HL-60 (cell line): ENCODE measurements at regions not wholly inside any gene's neighbourhood (a gene's known extent, or its start where the extent isn't known, plus 50 kb on each side); places are given as distances from the start of the nearest gene placed in this dataset.

Experiments
- CTCF ChIP-seq: IDR thresholded peaks from one replicate; pipeline ENCODE4 v1.5.1; 2011; ENCODE audit warnings: low read length, control low read depth, inconsistent platforms; ENCODE audit not compliant: insufficient read depth
- GABPA ChIP-seq: IDR thresholded peaks from 2 replicates; pipeline ENCODE4 v1.6.1; 2012; ENCODE audit warnings: low read depth
- POLR2AphosphoS5 ChIP-seq: IDR thresholded peaks from 2 replicates; pipeline ENCODE4 v1.6.1; 2012; ENCODE audit warnings: low read depth
- TF ChIP-seq, protein P1 (sequence below): IDR thresholded peaks from 2 replicates; pipeline ENCODE4 v1.6.1; 2012; ENCODE audit warnings: low read depth; ENCODE audit not compliant: insufficient replicate concordance

DNA sequence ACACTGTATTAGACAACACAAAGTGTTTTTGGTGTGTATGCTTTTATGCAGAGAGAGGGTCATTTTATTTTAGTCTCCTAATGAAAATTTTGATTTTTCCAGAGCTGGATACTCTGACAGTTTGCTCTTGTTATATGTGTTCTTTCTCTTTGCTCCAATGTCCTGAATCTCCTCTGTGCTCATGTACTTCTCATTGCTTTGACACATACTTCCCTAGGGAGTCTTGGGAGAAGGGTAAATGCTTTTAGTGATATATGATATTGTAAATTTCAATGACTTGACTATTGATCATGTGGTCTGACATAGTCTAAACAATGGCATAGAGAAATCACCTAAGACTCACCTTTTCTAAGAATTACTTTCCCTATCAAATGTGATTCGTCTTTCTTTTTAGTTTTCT lies 972.6 kb upstream of the EDIL3 start:
- TF ChIP-seq CTCF (no peak), GABPA (no peak), POLR2AphosphoS5 (no peak)
- TF ChIP-seq, protein P1, sequence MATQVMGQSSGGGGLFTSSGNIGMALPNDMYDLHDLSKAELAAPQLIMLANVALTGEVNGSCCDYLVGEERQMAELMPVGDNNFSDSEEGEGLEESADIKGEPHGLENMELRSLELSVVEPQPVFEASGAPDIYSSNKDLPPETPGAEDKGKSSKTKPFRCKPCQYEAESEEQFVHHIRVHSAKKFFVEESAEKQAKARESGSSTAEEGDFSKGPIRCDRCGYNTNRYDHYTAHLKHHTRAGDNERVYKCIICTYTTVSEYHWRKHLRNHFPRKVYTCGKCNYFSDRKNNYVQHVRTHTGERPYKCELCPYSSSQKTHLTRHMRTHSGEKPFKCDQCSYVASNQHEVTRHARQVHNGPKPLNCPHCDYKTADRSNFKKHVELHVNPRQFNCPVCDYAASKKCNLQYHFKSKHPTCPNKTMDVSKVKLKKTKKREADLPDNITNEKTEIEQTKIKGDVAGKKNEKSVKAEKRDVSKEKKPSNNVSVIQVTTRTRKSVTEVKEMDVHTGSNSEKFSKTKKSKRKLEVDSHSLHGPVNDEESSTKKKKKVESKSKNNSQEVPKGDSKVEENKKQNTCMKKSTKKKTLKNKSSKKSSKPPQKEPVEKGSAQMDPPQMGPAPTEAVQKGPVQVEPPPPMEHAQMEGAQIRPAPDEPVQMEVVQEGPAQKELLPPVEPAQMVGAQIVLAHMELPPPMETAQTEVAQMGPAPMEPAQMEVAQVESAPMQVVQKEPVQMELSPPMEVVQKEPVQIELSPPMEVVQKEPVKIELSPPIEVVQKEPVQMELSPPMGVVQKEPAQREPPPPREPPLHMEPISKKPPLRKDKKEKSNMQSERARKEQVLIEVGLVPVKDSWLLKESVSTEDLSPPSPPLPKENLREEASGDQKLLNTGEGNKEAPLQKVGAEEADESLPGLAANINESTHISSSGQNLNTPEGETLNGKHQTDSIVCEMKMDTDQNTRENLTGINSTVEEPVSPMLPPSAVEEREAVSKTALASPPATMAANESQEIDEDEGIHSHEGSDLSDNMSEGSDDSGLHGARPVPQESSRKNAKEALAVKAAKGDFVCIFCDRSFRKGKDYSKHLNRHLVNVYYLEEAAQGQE: no peak
